GM18909 (cell line): ENCODE measurements at regions not wholly inside any gene's neighbourhood (a gene's known extent, or its start where the extent isn't known, plus 50 kb on each side); places are given as distances from the start of the nearest gene placed in this dataset.

ENCODE experiments used
- ATAC-seq: cut with Tn5 transposase; IDR thresholded peaks from one replicate; pipeline ENCODE4 v1.9.1; 2021; ENCODE audit warnings: mild to moderate bottlenecking; ENCODE audit not compliant: unreplicated experiment, poor library complexity

DNA sequence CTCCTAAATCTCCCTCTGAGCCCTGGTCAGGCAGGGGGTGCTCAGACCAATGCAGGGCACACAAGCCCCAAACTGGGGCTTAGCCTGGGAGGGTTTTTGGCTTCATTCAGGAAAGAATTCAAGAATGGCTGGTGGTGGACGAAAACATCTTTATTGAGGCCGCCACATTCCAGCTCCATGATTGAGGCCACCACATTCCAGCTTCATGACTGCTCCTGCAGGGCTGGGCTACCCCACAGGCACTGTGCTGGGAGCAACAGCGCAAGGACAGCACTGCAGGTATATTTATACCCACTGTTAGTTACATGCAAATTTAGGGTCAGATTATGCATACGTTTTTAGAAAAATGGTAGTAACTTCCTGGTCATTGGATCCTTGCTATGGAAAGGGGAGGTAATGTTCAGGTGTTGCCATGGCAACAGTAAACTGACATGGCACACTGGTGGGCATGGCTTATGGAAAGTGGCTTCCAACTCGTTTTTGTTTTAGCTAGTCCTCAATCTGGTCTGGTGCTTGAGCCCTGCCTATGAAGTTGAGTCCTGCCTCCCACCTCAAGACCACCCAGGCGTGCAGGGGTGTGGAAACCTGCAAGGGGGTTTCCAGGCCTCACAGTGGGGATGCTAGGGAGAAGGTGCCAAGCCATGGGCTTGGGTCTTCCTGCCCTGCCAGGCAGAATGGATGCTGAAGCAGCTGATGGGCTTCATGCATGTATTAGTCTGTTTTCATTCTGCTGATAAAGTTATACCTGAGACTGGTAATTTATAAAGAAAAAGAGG, 348.7 kb upstream of the AJAP1 start:
- ATAC-seq, result no peak

DNA sequence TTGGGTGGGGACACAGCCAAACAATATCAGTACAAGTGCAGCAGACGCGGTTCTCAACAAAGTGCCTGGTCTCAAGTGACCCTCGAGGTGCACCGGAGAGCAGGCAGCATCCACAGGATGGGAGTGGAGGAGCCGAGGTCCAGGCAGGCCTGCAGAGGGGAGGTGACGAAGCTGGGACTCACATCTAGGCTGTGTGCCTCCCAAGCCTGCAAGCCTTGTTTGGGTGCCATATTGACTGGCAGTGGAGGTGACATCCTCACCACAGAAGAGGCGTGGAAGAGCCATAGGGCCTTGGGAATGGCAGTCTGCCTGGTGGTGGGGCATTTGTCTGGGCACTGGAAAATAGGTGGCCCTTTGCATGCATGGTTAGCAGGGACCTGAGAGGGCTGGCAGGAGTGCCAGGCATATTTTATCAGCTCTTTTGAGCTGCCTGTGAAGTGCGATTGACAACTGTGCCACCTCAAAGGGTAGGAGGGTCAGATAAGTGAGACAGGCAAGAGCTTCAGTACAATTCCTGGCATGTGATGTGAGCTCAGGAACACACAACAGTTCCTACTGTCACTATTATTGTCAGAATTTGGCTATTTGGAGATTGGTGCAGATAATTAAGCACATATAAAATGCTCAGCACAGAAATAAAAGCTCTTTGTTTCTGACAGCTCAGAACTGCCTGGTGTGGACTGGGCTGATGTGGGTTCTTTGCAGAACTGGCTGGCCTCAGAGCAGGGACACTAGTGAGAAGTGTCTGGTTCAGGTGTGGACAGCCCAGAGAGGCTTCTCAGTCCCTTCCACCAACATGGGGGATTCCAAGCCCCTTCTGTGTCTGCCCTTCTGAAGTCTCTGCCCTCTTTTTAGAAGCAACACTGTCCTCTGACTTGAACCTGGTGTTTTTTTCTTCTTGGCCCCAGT, 347.6 kb upstream of the AJAP1 start:
- ATAC-seq, result no peak

DNA sequence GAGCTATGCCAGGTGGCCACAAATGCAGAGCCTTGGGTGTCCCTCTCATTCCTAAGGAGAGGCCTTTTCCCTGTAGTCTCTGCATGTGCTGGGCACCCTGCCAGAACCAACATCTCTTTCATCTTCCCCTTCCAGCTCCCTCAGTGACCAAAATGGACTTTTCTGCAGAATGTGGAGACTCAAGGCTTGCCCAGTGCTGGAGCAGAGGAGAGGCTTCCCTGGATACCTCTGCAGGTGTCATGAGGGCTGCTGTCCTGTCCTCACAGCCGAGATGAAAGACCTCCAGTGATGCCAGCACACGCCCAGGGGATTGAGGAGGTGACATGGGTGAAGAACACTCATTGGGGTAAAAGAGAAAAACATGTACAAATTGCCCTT, 347.0 kb upstream of the AJAP1 start:
- ATAC-seq, result no peak

DNA sequence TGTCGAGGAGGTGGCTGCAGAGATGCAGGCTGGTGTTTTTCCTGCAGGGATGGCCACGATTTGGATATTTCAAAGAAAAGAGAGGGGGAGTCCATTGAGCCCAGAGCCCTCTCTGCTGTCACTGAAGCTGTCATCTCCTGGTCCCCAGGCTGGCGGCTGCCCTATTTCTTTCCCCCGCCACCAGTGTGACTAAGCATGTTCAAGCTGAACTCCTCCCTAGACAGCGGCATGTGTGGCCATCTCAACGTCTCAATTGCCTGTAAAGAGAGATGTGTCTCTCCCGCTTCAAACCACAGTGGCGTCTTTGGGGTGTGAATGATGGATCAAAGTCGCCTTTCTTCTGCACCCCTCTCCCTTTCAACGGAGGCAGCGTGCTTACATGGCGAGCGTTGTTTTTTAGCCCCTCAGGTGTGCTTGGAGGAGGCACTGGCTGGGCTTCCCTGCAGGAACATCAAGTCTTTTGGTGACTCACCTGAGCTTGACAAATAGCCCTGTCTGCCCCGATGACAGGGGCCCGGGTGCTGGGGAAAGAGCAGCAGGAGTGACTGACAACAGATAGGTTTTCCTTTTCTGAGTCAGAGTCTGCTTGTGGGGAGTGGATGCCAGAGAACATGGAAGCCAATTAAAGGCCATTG, 346.4 kb upstream of the AJAP1 start:
- ATAC-seq, result no peak

DNA sequence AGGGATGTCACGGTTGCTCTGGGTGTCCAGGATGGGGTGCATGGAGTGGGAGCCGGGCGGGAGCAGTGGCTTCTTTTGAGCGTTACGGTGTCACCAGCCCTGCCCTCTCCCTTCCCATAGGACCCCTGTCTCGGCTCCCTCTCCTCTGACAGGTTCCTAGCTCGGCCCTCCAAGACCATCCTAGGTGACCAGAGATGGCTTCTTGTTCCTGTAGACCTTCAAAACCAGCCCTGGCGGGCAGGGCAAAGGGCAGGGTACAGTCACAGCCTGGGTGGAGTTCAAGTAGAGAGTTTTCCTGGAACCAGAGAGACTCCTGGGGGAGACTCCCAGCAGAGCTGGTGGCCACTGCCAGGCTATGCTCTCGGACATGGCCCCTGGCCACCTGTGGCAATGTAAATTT, 345.6 kb upstream of the AJAP1 start:
- ATAC-seq, result no peak

DNA sequence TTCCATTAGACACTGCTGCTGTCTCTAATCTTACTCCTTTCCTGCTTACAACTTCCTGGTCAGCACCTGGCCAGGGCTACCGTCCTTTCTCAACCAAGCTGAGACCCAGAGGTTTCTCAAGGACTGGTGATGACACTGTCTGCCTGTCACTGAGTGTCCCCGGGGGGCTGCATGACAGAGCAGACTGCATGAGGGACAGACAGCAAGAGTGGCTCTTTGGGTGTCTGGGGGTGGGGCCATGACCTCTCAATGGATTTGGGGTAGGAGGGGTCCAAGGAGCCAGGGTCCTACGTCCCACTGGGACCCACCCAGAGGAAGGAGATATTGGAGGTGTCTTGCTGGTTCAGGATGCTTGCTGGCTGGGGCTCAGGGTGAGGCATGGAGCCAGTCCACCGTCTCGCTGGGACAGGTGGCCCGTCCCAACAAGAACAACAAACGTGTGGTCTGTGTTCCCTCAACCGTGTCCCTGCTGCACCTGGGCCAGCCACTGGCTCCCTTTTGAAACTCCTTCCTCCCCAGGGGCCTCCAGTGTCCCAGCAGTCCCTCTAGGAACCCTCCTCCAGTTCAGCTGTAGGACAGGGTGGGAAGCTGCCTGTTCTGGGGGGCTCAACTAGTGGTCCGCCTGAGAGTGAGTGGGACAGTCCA, 344.6 kb upstream of the AJAP1 start:
- no peak for ATAC-seq

DNA sequence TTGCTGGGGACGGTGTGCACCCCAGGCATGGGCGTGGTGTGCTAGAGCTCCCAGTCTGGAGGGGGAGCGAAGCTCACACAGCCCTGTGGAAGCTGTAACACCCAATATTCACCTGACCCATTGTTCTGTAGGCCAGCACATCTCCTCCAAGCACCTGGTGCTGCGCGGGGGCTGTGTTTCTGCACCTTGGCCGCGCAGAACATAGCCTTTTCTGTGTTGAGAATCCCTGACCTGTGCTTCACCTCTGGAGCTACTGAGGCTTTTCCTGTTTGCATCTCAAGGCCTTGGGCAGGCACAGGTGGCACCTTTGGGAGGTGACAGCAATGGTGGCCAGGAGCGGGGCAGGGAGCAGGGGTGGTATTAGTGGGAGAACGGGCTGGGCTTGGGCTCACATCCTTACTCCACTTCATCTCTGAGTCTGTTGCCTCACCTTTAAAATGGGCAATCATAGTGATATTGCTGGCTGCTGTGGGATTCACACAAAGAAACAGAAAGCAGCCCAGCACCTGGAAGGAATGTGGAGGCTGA, 343.9 kb upstream of the AJAP1 start:
- no peak for ATAC-seq

DNA sequence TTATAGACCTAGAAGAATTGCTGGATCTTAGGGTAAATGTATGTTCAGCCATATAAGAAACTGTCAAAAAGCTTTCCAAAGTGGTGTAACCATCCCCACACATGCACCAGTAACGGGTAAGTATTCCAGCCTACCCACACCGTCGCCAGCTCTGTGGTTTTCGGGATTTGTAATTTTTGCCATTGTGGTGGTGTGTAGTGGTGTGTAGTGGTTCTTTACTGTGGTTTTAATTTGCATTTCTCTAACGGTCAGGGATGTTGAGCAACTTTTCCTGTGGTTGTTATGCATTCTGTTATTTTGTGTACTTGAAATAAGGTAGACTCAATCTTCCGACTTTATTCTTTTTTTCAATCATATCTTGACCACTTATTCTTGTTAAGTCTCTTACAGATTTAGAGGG, 342.4 kb upstream of the AJAP1 start:
- ATAC-seq, result no peak

DNA sequence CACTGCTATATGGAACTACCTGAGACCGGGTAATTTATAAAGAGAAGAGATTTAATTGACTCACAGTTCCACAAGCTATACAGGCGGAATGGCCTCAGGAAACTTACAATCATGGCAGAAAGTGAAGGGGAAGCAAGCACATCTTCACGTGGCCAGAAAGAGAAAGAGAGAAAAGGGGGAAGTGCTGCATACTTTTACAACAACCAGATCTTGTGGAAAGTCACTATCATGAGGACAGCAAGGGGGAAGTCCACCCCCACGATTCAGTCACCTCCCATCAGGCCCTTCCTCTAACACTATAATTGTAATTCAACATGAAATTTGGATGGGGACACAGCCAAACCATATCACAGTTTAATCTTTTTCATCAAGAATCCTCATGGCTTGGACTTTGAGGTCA, 339.2 kb upstream of the AJAP1 start:
- no peak for ATAC-seq

DNA sequence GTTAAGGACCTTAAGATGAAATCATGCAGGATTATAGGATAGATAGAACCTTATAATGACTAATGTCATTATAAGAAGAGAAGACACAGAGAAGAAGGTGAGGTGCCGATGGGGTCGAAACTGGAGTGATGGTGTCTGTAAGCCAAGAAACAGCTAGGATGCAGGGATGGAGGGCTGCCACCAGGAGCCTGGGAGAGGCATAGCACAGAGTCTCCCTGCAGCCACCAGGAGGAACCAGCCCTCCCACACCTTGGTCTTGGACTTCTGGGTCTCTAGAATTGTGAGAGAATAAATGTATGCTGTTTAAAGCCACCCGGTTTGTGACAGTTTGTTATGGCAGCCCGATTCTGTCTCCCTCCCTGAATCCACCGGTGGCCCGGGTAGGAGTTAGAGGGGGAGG, 337.2 kb upstream of the AJAP1 start:
- no peak for ATAC-seq

DNA sequence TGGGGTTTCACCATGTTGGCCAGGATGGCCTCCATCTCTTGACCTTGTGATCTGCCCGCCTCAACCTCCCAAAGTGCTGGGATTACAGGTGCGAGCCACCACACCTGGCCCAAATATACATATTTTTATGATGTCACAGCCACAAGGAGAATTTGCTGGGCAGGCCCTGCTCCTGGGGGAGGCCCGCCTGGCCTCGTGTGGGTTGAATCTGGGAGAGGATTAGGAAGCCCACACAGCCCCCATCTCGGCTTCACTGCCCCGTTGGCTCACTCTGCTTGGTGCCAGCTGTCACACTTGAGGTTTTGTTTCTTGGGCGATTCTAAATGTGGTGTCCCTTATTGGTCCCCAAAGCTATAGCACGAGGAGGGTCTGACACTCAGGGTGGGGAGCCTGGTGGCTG, 335.7 kb upstream of the AJAP1 start:
- ATAC-seq, result no peak

DNA sequence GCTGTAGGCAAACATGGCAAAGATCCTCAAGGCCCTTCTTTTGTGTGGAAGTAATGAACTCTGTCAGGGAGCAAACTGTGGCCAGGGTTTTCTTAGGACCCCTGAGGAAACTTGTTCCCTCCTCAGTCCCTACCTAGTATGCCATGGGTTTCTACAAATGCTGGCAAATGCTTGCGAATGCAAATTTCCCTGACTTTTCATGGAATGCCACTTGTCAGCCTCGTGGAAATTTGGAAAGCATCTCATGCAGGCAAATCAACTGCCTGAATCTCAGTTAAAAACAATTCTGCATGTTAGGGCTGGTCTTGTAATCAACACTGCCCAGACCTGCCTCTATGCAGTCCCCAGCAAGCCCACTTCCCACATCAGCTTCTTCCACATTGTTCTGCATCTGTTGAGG, 334.9 kb upstream of the AJAP1 start:
- no peak for ATAC-seq

DNA sequence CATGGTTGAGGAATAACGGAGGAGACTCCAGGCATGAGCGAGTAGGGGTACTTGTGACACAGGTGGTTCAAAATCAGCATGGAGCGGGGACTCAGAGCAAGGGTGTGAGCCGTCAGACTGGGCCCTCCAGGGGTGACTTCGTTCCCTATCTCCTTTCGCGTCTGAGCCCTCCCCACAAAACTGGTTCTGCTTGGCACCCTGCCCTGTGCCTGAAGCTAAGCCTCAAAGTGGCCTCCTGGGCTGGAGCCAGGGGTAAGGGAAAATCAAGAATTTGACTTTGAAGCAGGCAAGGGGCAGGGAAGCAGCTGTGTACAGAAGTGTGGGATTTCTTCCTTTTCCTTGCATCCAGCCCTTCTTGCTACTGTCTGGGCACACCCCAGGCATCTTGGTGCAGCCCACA, 331.5 kb upstream of the AJAP1 start:
- ATAC-seq, result no peak

DNA sequence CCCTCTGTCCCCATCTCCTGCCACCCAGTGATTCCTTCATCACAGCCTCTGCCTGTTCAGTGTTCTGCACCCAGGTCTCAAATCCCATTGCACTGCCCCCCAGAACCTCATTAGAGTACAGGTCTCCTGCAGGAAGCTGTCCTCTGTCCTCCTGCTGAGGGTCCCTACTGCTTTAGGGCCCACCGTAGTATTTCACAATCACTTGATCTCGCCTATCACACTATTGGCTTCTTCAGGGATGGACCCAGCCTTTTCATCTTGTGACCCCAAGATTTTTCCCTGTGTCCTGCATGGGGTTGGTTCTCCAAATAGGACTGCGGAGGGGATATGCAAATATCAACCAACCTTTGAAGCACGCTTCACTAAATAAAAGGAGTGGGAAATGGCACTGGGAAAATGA, 331.1 kb upstream of the AJAP1 start:
- no peak for ATAC-seq

DNA sequence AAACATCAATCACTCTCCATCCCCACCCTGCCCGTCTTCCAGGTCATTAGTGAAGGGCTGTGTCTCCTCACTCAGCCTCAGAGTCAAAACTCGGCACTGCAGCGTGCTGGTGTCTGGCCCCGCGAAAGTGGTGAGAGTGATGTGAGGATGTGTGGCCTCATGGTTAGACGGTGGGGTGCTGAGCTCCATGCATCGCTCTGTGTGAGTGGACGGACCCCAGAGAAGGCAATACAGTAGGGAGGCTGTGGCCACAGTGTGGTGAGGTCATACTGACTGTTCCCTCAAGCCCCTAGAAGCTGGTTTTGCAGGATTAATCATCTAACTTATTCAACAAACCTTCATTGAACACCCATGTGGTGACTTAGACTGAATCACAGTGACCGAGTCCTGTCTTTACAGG, 329.9 kb upstream of the AJAP1 start:
- no peak for ATAC-seq

DNA sequence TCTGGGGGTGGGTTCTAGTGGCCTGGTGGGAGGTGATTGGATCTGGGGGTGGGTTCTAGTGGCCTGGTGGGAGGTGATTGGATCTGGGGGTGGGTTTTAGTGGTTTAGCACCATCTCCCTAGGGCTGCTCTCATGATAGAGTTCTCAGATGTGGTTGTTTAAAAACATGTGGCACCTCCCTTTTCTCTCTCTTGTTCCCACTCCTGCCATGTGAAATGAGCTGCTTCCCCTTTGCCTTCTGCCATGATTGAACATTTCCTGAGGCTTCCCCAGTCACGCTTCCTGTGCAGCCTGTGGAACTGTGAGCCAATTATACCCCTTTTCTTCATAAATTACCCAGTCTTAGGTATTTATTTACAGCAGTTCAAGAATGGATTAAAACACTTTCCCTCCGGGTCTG, 327.3 kb upstream of the AJAP1 start:
- no peak for ATAC-seq

DNA sequence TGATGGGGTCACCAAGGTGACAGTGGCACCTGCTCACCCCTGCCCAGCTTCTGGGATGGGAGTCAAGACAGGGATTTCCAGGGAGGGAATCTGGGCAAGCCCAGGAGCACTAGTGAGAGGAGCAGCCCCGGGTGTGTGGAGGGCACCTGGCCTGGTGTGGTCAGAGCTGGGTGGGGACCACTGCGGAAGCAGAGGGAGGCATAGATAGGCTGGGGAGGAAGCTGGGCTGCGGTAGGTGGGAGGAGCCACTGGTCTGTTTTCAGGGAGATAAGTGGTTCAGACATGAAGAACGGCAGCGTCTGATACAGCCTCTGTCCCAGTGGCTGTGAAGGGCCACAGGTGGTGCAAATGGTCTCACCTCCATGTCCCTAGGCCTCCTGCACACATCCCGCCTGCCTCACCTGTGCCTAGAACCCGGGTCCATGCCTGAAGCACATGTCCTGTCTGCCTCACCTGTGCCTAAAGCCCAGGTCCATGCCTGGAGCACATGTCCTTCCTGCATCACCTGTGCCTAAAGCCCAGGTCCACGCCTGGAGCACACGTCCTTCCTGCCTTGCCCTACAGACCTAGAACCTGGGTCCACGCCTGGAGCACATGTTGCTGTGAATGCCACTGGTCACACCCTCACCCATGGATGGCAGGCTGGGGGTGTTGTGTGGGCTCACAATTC, 325.9 kb upstream of the AJAP1 start:
- no peak for ATAC-seq

DNA sequence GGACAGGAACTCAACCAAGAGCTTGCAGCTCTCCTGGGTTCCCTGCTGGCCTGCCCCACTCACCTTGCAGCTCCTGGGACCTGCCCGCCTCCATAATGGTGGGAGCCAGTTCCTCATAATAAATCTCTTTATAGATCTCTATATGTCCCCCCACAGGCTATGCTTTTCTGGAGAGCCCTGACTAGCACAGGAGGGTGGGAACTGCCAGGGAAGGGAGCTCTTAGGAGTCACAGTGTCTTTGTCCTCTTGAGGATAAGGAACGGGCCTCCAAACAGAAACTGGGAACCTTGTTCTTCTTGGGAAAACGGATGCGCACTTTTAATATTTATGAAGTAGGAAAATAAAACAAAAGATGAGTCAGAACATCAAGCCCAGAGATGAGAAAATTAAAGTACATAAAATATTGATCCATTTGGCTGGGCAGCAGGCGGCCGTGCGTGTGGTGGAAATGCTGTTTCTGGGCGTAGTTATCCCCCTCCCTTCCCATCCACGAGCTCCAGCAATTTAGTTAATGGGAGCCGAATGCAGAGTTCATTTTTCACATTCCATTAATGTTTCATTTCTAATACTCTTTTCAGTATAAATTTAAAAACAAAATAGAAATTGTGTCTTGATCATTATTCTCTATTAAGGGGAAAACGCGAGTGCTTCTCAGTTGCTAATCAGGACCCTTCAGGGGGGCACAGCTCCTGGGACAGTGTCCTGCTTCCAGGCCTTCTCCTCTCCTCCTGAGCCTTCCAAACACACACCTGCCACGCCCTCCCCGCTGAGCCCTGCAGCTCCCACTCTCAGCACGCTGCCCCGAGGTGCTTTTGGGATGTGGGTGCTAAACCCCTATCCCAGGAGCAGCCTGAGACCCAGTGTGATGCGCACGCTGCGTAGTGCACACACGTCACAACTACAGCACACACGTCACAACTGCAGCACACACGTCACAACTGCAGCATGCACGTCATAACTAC, 323.3 kb upstream of the AJAP1 start:
- ATAC-seq, result no peak

DNA sequence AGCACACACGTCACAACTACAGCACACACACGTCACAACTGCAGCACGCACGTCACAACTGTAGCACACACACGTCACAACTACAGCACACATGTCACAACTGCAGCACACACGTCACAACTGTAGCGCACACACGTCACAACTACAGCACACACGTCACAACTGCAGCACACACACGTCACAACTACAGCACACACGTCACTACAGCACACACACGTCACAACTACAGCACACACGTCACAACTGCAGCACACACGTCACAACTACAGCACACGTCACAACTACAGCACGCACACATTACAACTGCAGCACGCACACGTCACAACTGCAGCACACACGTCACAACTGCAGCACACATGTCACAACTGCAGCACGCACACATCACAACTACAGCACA, 322.6 kb upstream of the AJAP1 start:
- no peak for ATAC-seq
